ENCODE measurements at regions not wholly inside any gene's neighbourhood (a gene's known extent, or its start where the extent isn't known, plus 50 kb on each side); places are given as distances from the start of the nearest gene placed in this dataset.

DNA sequence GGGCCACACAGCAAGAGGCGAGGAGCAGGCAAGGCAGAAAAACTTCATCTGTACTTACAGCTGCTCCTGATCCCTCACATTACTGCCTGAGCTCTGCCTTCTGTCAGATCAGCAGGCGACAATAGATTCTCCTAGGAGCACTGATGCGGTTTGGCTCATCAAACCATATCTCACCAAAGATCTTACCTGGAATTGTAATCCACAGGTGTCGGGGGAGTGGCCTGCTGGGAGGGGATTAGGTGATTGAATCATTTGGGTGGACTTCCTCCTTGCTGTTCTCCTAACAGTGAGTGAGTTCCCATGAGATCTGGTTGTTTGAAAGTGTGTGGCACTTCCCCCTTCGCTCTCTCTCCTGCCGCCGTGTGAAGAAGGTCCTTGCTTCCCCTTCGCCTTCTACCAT lies 647.3 kb downstream of the SOCS6 start:
- no peak for DNase-seq (ENCODE audit: extremely low spot score, unreplicated experiment)
- H3K9me3 Mint-ChIP-seq: no peaks in the 10 kb centered on the region
- H3K4me3 Mint-ChIP-seq: no peak overlapping the region
- H3K27me3 Mint-ChIP-seq: peaks cover 8% of the 10 kb centered on the region
- TF ChIP-seq, protein P1, sequence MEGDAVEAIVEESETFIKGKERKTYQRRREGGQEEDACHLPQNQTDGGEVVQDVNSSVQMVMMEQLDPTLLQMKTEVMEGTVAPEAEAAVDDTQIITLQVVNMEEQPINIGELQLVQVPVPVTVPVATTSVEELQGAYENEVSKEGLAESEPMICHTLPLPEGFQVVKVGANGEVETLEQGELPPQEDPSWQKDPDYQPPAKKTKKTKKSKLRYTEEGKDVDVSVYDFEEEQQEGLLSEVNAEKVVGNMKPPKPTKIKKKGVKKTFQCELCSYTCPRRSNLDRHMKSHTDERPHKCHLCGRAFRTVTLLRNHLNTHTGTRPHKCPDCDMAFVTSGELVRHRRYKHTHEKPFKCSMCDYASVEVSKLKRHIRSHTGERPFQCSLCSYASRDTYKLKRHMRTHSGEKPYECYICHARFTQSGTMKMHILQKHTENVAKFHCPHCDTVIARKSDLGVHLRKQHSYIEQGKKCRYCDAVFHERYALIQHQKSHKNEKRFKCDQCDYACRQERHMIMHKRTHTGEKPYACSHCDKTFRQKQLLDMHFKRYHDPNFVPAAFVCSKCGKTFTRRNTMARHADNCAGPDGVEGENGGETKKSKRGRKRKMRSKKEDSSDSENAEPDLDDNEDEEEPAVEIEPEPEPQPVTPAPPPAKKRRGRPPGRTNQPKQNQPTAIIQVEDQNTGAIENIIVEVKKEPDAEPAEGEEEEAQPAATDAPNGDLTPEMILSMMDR (conservative IDR thresholded peaks at IDR 0.05): no peak
- no peak overlapping the region for H3K27ac Mint-ChIP-seq
- H3K4me1 Mint-ChIP-seq (ENCODE audit: unreplicated experiment): no peaks in the 10 kb centered on the region
- no peaks in the 10 kb centered on the region for H3K36me3 Mint-ChIP-seq

DNA sequence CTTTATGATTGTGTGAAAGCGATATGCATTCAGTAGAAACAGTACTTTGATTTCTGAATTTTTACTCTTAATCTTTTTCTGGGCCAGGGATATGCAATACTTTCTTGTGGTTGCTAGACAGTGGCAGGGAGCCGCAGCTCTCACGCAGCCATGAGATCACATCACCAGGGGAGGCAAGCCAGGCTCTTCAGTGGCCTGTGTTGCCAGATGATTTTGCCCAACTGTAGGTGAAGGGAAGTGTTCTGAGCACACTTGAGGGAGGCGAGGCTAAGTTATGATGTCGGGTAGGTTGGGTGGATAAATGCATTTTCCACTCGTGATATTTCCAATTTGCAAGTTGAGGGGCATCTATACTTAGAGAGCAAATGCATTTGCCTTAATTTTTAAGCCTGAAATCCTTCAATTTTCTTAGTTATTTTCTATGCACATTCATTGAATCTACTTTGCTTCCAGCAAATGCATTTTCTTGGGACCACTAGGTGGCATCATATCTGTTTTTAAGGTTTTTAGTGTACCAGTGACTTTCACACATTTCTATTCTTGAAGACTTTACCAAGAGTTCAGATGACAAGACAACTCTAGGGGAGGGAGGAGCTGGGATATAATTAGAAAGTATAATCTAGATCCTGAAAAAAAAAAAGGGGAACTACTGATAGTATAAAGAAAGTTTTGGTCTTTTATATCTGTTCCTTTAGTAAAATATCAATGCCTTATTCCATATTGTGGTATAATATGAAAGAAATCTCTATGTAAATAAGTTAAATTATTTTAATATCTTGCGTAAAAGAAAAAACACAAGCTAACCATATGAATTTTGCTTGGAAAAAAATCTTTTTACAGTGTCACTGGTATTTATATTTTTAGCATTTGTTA lies 643.3 kb downstream of the SOCS6 start:
- H3K4me1 Mint-ChIP-seq (ENCODE audit: unreplicated experiment): no peaks in the 10 kb centered on the region
- no peak overlapping the region for H3K4me3 Mint-ChIP-seq
- no peak overlapping the region for H3K27ac Mint-ChIP-seq
- H3K36me3 Mint-ChIP-seq: no peaks in the 10 kb centered on the region
- H3K9me3 Mint-ChIP-seq: no peaks in the 10 kb centered on the region
- TF ChIP-seq, protein P1 (conservative IDR thresholded peaks at IDR 0.05): peak; percentile 83
- H3K27me3 Mint-ChIP-seq: peaks cover 8% of the 10 kb centered on the region
- DNase-seq (ENCODE audit: extremely low spot score, unreplicated experiment): no peak

DNA sequence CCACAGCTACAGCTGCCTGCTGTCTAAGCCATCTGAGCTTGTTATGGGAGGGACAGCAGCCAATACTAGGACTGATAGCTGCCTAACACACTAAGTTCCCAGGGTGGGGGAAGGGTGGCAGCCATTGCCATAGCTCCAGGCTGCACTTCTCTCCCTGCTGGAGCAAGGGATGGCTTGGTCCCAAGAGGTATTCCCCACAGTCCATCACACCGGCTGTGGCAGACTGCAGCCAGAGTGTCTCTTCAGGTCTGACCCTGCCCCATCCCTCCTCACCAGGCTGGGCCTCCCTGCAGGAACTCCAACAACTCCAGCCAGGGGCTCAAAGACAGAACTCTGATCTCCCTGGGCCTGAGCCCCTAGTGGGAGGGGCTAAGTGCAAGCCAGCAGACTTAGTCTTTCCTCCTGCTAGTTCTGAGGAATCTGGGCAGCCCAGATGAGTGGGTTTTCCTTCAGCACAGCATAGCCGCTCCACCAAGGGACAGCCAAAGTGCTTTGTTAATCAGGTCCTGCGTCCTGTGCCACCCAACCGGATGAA lies 632.1 kb downstream of the SOCS6 start:
- TF ChIP-seq, protein P1 (conservative IDR thresholded peaks at IDR 0.05): no peak
- Mint-ChIP-seq H3K4me1 (ENCODE audit: unreplicated experiment) (no peaks in the 10 kb centered on the region), H3K36me3 (no peaks in the 10 kb centered on the region), H3K27ac (no peak overlapping the region), H3K9me3 (no peaks in the 10 kb centered on the region), H3K27me3 (peaks cover 3% of the 10 kb centered on the region), H3K4me3 (no peak overlapping the region)
- no peak for DNase-seq (ENCODE audit: extremely low spot score, unreplicated experiment)

DNA sequence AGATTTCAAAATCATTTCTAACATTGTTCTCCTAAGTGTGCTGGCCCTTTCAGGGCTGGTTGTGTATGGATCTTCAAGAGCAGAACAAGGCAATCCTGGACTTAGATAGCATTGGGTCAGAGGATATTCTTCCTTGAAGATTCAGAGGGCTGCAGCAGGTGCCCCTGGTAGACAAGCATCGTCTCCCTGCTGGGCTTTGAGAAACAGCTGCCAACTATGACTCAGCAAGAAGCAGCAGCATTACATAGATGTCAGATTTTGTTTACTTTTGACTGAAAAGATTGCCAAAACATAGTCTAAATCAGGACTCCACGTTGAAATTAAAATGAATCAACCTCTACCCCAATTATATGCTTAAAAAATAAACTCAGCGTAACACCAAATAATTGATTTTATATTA lies 618.8 kb downstream of the SOCS6 start:
- no peaks in the 10 kb centered on the region for H3K9me3 Mint-ChIP-seq
- no peak for DNase-seq (ENCODE audit: extremely low spot score, unreplicated experiment)
- no peaks in the 10 kb centered on the region for H3K4me1 Mint-ChIP-seq (ENCODE audit: unreplicated experiment)
- no peak overlapping the region for H3K27ac Mint-ChIP-seq
- no peaks in the 10 kb centered on the region for H3K36me3 Mint-ChIP-seq
- no peak overlapping the region for H3K4me3 Mint-ChIP-seq
- TF ChIP-seq, protein P1 (conservative IDR thresholded peaks at IDR 0.05): no peak
- peaks cover 13% of the 10 kb centered on the region for H3K27me3 Mint-ChIP-seq

DNA sequence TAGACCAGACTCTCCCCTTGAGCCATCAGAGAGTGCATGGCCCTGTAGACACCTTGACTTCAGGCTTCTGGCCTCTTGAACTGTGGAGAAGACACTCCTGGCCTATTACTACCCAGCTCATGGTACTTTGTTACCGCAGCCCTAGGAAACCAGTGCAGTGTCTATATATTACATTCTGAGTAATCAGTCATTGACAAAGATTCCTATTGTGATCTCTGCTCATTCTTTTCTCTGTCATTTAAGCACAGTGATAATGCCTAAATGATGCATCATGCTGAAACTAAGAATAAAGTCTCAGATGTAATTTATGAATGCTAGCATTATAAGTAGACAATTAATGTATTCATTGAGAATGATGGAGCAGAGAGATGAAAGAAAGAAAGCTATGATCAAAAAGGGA lies 603.5 kb downstream of the SOCS6 start:
- no peaks in the 10 kb centered on the region for H3K27me3 Mint-ChIP-seq
- no peaks in the 10 kb centered on the region for H3K36me3 Mint-ChIP-seq
- H3K4me1 Mint-ChIP-seq (ENCODE audit: unreplicated experiment): no peaks in the 10 kb centered on the region
- TF ChIP-seq, protein P1 (conservative IDR thresholded peaks at IDR 0.05): no peak
- no peaks in the 10 kb centered on the region for H3K9me3 Mint-ChIP-seq
- no peak overlapping the region for H3K27ac Mint-ChIP-seq
- H3K4me3 Mint-ChIP-seq: no peak overlapping the region
- no peak for DNase-seq (ENCODE audit: extremely low spot score, unreplicated experiment)

Data from type B pancreatic cell (in vitro differentiated cells).